GM19463 (cell line): ENCODE measurements at regions not wholly inside any gene's neighbourhood (a gene's known extent, or its start where the extent isn't known, plus 50 kb on each side); places are given as distances from the start of the nearest gene placed in this dataset.
"Not testable (repeated sequence)": the region's sequence is repeated elsewhere in the genome, so short reads cannot be mapped to it uniquely, and the experiment has no call there.

Source experiments
- ATAC-seq: cut with Tn5 transposase; IDR thresholded peaks from one replicate; pipeline ENCODE4 v1.9.1; 2021; ENCODE audit warnings: mild to moderate bottlenecking, moderate library complexity; ENCODE audit not compliant: unreplicated experiment

DNA sequence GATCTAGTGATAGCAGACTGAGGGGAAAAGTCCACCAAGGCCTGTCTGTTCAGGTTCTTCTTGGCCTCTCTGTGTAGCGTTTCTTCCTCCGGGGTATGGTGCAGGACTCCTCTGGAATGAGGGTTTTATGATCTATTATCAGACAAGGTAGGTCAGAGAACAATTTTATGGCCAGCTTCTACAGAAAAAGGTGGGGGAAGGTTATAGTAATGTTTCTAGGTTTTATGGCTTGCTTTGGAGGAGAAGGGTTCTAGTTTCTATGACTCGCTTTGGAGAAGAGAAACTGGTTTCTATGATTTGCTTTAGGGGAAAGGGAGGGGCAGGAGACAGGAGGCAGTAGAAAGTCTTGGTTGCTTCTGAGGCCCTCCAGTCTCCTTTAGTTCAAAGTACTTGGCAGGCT, 144.8 kb upstream of the LAMA2 start:
- ATAC-seq = peak; percentile 84

DNA sequence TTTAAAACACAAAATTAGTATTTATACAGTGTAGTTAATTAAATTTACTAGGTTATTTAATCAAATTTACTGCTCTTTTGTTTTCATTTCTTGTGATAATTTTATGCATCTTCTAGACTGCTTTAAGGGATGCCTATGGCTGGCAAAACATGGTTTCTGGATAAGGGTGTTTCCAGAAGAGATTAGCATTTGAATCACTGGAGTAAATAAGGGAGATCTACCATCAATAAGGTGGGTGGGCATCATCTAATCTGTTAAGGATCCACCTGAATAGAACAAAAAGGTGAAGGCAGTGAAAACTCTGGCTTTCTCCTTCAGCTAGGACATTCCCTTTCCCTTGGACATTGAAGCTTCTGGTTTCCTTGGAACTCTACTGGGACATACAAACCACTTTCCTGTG, 146.2 kb upstream of the LAMA2 start:
- ATAC-seq = no peak

DNA sequence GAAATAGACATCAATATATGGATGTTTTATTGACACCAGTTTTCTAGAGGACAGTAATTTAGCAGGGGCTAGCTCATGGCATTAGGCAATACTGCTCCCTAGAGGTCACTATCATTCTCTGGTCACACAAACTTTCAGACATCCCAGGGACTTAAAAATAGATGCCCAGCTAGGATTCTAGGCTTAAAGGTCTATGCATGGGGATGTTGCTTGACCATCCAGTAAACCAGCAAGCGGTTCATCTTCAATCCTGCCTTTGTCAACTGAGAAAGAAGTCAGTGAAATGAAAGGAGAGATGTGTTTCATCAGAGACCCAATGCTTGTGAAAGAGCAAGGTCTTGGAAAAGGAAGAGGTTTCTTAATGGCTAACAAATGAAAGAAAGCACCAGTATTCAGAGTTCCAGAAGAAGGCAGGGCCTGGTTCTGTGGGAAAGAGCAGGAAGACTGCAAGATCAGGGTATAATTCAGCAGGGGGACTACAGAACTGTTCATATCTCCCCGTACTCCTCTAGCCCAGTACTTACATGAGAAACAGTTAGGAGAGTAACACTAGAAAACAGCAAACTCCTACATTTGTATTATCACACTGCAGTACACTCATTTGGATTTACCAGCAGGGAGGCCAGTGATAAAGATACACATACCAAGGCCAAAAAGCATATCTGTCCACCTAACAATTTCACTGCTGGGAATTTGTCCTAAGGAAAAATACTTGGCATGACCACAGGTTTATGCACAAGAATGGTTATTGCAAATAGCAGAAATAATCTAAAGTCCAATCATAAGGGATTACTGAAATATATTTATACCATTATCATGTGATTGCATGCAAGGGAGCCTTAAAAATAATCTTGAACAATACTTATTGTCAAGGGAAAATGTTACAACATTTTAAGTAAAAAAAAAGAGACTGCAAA, 151.4 kb upstream of the LAMA2 start:
- peak; percentile 67 for ATAC-seq

DNA sequence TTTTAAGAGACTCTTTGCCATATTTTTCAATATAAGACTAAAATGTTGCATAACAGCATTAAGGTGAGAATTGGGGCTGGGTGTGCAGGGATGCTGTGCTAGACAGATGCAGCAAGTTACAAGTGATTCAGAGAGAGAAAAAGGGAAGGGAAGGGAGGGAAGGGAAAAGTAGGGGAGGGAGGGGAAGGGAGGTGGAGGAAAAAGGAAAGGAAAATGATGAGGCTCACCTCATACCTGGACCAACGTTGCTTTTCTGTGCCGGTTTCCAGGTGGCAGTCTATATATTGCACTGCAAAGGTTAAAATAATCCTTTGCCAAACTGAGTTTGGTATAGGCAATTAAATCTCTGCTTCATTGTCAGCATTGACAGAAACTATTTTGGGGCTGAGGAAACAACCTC, 155.4 kb upstream of the LAMA2 start:
- no peak for ATAC-seq

DNA sequence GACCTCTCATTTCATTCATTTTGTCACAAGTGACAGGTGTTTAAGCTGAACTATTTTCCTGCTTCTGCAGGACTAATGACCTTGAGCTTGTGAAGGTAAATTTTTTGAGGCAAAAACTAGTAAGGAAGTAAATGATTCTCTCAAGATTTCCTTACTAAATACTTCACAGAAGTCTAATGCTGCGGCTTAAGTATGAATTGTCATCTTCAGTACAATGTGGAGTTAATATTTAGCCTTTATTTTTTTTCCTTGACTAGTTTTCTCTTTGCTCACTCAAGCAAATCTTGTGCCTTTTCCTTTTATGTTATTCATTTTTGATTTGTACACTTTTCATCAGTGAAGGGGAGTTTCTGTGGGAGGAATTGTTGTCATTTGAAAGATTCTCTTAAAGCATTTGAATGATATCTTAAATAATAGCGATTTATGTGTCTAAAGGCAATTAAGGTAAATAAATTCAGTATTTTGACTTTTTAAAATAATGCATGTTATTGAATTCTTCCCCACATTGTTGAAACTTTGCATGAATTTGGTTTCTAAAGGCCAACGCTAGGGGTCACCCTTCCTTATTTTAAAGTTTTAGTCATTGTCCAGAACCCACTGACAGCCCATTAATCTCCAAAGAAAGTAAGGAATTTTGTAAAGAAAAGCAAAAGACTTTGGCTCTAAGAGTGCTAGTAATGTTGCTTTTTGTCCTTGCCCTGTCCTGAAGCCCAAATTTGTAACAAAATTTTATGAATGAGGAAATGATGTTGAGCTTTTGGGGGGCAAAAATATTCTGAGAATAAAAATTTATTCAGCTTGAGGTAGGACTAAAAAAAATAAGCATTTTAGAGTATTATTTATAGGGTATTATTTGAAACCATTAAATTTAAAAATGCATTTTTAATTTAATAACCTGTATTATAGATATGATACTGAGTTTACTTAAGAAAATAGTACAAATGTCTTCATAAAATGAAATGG, 157.4 kb upstream of the LAMA2 start:
- no peak for ATAC-seq

DNA sequence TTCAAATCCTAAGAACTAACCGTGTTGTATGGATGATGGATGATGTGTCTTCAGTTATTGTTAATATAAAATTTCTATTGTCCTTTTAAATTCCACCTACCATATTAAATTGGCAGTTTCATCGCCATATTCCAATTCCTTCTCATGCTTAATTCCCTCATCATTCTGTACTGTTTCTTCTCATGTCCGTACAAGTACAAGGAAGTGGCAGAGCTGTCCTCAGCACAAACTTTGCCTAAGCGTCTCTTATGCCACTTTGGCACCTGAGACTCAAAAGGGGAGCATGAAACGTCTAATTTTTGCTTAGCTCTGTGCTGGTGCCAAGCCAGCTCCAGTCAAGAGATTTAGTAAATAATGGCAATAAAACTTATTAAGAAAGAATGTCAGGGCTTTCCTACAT, 158.2 kb upstream of the LAMA2 start:
- ATAC-seq = no peak

DNA sequence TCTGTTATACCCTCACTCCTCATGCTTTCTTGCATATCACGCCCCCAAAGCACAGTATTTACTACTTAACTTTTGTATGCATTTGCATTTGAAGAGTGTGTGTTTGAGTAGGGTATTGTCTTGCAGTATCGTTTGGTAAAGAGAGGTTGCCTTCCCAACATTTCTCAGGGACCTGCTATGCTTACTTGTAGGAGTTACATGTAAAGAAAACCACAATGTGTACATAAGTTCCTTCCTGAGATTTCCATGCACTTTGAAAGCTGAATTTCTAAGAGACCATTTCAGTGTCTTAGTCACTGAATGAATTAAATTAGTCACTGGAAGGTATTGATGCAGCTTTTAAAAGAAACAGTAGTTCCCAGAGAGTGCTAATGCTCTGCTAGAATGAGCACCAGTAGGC, 159.3 kb upstream of the LAMA2 start:
- no peak for ATAC-seq

DNA sequence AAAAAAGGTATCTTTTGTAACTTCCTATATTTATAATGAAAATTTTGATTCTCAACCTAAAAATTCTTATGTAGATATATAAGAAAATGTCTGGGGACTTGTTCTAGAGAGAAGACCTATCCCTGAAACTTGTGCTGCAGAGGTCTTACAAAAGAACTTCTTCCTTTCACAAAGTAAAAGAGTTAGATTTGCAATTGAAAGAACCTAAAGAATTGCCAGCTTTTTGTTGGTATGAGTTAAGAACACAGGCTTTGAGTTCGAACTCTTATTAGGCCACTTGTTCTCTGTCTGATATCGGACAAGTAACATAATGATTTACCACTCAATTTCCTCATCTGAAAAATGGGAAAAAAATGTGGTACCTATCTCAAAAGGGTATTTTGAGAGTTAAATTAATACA, 162.0 kb upstream of the LAMA2 start:
- no peak for ATAC-seq

DNA sequence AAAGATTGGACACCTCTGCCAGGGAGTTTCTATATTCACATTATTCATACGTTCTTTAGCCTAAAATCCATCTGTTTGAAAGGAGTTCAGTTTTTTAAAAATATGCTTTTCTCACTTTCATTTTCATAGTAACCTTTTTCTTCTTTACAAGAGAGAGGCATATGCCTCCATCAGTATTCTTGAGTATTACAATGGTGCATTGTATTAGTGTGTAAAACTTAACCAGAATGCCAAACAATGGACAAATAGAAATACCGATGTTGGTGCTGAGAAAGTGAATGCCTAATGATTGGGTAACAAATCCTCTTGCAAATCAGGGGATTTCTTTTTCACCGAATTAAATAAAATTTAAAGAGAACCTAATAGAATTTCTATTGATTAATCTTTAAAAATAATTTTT, 163.2 kb upstream of the LAMA2 start:
- ATAC-seq = no peak

DNA sequence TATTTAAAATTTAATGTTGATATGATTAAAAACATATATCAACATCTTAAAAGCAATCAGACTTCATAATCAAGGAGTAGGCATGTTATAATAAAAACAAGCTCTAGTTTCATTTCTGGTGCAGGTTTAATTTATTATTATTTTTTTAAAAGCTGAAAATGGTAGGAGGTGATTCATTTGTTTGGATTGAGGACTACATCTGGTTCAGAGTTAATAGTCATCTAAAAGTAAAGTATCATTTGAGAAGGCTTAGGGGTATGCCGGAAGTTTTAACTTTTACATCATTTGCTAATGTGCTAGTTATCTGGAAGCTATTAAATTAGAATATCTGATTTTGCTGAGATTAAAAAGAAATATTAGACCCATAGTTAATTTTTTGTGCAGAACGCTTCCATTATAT, 169.5 kb upstream of the LAMA2 start:
- no peak for ATAC-seq

DNA sequence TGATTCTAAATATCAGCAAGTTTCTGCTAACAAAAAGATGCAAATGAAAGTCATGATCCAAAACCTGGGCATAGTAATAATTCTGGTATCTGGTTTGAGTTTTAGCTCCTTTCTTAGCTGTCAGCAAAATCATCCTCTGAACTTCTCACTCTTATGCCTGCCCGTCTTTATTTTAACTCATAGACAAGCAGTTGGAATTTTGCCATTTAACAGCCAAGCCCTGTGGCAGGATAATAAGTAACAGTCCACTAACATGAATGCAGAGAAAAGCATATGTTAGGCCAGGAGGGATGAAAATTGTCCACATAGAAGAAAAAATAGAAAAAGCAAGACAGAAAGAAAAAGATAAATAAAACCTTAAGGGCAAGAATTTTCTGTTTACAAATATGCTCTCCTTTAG, 170.0 kb upstream of the LAMA2 start:
- no peak for ATAC-seq

DNA sequence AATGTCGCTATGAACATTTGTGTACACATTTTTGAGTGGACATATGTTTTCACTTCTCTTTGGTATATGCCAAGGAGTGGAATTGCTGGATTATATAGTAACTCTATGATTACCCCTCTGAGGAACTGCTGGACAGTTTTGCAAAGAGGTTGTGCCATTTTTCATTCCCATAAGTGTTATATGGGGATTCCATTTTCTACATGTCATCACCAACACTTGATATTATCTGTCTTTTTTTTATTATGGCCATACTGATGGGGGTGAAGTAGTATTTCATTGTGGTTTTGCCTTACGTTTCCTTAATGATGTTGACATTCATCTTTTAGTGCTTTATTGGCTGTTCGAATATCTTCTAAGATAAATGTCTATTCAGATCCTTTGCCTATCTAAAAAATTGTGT, 171.8 kb upstream of the LAMA2 start:
- ATAC-seq = no peak

DNA sequence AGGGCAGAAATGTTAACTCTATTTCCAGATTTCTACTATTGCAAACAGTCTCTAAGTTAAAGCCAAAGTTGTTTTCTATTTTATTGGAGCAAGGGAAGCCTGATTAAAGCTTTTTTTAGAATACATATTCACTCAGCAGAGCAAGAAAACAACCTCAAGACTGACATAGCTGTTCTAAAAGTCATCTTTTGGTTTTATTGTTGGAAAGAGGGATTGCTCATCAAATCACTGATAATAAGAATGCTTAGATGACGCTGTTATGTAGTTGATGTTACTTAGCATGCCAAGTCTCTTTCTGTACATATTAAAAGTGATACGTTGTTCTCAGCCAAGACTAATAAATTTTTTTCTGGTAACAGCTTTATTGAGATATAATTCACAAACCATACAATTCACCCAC, 172.6 kb upstream of the LAMA2 start:
- ATAC-seq = no peak

DNA sequence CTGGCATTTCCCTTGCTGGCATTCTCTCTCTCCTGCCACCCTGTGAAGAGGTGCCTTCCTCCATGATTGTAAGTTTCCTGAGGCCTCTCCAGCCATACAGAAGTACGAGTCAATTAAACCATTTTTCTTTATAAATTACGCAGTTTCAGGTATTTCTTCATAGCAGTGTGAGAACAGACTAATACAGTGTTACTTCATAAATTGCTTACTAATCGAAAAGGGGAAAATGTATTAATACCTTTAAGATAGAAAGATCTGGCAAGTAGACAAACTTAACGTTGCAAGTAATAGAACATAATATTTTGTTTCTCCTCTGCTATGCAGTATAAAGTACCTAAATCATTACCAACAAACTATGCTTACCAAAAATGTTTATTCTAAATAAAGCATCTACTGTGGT, 178.3 kb upstream of the LAMA2 start:
- no peak for ATAC-seq

DNA sequence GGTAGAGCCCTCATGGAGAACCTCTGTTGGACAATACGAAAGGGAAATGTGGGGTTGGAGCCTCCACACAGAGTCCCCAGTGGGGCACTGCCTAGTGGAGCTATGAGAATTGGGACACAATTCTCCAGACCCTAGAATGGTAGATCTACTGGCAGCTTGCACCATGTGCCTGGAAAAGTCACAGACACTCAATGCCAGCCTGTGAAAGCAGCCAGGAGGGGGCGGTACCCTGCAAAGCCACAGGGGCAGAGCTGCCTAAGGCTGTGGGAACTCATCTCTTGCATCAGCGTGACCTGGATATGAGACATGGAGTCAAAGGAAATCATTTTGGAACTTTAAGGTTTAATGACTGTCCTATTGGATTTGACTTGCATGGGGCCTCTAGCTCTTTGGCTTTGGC, 179.1 kb upstream of the LAMA2 start:
- ATAC-seq = not testable (repeated sequence)

DNA sequence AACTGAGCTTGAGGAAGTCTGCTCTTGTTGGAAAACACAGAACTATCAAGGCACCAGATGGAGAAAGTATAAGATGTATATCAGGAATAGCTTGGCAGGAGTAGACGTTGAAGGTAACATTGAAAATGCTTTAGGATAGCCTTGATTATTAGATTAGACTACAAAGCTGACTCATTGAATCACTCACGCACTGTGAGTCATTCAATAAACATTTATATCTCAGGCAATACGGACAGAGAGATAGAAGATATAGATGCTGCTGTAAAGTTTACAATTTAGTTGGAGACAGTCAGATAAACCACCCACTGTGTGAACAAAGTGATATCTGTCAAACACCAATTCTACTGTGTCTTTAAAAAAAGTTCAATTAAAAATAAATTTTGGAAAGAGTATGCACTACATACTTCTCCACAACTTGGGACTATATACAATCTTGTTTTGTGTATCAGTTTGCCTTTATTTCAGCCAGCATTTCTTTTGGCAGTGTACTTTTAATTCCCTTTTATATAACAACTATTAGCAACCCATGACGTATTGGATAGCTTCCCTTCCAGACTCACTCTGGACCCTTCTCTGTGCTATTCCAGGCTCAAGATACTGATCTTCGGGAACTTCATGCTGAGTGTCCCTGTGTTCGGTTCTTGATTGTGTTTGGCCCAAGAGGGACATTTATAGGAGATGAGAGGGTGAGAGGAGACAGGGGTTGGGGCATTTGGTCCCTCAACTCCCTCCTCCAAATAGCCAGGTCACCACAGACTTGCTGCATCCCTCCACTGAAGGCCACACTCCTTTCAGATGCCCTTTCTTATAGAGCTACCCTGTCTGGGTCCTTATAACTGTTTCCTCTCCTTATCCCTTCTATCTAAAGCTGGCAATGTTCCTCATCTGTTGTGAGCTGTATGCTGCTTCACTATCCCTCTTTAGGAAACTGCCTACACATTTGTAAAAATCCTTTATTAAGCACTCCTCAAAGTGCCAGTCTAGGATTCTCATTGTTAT, 176.6 kb upstream of the PTPRK start:
- no peak for ATAC-seq

DNA sequence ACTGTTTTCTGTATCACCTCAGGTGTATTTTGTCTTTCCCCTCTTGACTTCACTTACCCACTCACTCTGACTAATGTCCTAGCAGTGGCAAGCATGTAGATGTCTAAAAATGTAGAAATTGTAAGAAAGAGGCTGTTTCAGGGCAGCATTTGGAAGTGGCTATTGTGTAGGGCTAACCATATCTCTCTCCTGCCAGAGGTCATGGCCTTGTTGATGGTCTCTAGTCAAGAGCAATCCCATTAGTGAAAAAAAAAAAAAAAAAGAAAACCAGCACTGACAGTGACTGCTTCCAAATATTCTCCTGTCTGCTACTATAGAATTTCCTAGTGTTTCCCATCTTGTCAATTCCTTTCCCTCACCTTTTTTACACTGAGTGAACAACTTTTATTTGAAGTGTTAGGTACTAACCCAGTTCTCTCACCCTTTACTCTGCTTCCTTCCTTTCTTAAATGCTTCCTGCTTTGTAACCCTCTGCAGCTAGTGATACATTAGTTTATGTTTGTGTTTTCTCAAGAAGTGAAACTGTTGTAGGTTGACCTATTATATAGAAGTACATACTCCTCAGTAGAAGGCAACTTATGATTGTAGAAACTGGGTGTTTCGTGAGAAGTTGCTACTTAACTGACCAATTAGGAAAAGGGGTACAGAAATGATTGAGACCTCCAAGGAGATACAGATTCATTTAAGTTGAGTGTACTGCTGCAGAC, 174.1 kb upstream of the PTPRK start:
- ATAC-seq = peak; percentile 98

DNA sequence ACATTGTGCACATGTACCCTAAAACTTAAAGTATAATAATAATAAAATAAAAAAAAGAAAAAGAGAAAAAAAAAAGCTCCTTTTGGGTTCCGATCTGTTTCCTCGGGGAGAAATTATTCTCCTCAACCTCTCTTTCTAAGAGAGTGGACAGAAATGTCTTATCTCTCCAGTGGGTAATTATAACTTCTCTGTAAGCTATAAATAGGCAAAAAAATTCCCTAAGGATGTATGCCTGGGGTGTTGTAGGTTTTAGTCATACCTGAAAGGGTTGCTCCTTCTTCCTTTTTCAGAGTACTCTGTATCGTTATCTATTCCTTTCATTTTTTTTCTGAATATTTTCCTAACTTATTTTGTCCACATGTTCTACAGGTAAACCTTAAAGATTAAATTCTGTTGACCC, 169.7 kb upstream of the PTPRK start:
- no peak for ATAC-seq

DNA sequence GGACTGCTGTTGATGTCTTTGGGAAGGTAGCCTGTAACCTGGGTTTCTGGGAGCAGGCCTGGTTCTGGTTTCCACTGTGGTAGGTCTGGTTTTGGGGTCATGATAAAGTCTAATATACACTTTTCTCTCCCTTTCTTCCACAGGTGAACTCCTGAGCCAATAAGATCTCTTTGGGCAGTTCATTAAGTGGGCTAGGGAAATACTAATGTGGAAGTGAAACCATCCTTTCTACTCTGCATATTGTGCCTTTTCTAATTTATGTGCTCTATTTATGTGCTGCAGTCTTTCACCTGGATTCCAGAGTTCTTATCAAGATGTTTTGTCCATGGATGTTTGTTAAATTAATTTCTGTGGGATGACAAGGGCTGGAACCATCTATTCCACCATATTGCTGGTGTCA, 165.7 kb upstream of the PTPRK start:
- ATAC-seq = no peak

DNA sequence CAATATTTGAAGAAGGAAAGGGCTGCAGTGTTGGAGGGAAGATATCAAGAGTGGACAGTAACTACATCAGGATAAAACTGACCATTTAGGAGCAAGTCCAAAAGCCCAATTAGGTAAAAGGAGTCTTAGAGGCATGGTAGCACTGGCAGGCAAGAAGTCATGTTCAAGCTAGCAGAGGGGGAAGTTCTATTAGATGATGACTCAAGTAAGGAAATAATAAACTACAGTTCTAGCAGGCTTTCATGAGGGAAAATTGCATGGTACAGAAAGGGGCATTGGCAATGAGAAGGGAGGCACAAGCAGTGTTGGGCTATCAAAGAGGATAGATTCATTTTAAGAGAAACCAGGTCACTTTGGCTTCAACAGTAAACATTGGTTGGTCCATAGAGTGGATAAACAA, 156.1 kb upstream of the PTPRK start:
- no peak for ATAC-seq
